ENCODE measurements at regions not wholly inside any gene's neighbourhood (a gene's known extent, or its start where the extent isn't known, plus 50 kb on each side); places are given as distances from the start of the nearest gene placed in this dataset.

DNA sequence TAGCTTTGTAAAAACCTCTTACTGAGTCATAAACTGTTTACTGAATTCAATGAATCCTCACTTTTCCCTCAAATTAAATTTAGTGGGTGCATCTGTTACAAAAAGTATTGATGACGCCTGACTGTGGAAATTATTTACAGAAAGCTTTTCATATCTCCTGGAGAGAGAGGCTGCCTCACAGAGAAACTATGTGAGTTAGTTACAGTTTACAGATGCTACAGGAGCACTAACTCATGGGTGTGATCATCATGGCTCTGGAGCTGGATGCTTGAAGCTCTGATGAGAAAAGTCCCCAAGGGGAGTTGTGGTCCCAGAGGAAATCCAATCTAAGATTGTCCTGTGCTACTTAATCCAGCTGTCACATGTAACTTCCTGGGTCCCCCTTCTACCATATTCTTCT is 590.8 kb downstream of the LMO7 start:
- no peaks in the 10 kb centered on the region for H3K27me3 ChIP-seq (replicated peaks; ENCODE audit: insufficient read depth, low read depth, low read length, poor library complexity)
- TF ChIP-seq, protein P1, sequence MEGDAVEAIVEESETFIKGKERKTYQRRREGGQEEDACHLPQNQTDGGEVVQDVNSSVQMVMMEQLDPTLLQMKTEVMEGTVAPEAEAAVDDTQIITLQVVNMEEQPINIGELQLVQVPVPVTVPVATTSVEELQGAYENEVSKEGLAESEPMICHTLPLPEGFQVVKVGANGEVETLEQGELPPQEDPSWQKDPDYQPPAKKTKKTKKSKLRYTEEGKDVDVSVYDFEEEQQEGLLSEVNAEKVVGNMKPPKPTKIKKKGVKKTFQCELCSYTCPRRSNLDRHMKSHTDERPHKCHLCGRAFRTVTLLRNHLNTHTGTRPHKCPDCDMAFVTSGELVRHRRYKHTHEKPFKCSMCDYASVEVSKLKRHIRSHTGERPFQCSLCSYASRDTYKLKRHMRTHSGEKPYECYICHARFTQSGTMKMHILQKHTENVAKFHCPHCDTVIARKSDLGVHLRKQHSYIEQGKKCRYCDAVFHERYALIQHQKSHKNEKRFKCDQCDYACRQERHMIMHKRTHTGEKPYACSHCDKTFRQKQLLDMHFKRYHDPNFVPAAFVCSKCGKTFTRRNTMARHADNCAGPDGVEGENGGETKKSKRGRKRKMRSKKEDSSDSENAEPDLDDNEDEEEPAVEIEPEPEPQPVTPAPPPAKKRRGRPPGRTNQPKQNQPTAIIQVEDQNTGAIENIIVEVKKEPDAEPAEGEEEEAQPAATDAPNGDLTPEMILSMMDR (conservative IDR thresholded peaks at IDR 0.05; ENCODE audit: low read depth, low read length): no peak
- TF ChIP-seq EZH2 (IDR thresholded peaks at IDR 0.05; ENCODE audit: borderline replicate concordance, low read depth, low read length, poor library complexity, severe bottlenecking): no peak
- no peaks in the 10 kb centered on the region for H3K9me3 ChIP-seq (ENCODE audit: low read depth, low read length, poor library complexity, severe bottlenecking)
- no peak for DNase-seq (ENCODE audit: low spot score)
- H3K27ac ChIP-seq (ENCODE audit: low read depth, low read length, poor library complexity, severe bottlenecking): no peak overlapping the region
- CTCF ChIA-PET: no interaction called here
- BruUV-seq (replicated peaks): no TSS peak
- no peaks in the 10 kb centered on the region for H3K36me3 ChIP-seq (ENCODE audit: insufficient read depth, low read length, poor library complexity, severe bottlenecking)
- POLR2A ChIA-PET (ENCODE audit: low non-redundant PET): no interaction called here
- no peaks in the 10 kb centered on the region for H3K4me1 ChIP-seq (ENCODE audit: insufficient read depth, low read length, poor library complexity, severe bottlenecking)
- intact Hi-C loops (cut with micrococcal nuclease; ENCODE audit: unreplicated experiment): no loop called here
- no peak overlapping the region for H3K4me3 ChIP-seq (ENCODE audit: low read depth, low read length, poor library complexity, severe bottlenecking)

DNA sequence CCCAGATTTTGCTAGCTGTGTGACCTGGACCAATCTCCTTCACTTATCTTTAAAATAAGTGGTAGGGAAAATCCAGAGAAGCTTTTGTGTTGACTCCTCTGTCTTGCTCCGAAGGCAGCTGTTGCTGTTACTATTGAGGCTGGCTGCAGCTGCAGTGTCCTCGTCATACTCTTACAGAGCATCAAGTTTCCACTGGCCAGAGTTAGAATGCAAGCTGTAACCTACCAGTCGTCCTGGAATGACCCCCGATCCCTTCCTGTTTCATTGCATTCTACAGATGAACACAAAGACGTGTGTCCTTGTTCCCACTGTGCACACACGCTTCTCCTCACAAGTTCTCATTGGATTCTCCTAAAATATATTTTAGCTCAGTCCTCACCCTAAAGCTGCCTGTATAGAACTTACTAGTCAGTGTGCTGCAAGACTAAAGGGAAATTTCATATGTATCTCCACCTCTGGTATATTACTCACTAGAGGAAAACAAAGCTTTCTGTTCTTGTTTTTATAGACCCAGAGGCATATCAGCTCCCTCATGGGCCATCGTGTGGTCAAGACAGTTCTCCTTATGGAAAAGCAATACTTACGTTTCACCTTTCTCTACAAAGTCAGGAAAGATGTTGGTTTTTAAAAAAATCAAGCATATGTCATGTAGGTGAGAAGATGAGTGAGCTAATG is 589.8 kb downstream of the LMO7 start:
- POLR2A ChIA-PET (ENCODE audit: low non-redundant PET): interaction anchor here (0.6 kb wide), 1 partner anchor 191 kb away, joined by 3 read pairs; no protein-coding TSS in a partner anchor
- no peak overlapping the region for H3K4me3 ChIP-seq (ENCODE audit: low read depth, low read length, poor library complexity, severe bottlenecking)
- H3K27ac ChIP-seq (ENCODE audit: low read depth, low read length, poor library complexity, severe bottlenecking): no peak overlapping the region
- intact Hi-C loops (cut with micrococcal nuclease; ENCODE audit: unreplicated experiment): no loop called here
- CTCF ChIA-PET: no interaction called here
- no peaks in the 10 kb centered on the region for H3K9me3 ChIP-seq (ENCODE audit: low read depth, low read length, poor library complexity, severe bottlenecking)
- H3K36me3 ChIP-seq (ENCODE audit: insufficient read depth, low read length, poor library complexity, severe bottlenecking): no peaks in the 10 kb centered on the region
- no peak for TF ChIP-seq EZH2 (IDR thresholded peaks at IDR 0.05; ENCODE audit: borderline replicate concordance, low read depth, low read length, poor library complexity, severe bottlenecking)
- TF ChIP-seq, protein P1 (conservative IDR thresholded peaks at IDR 0.05; ENCODE audit: low read depth, low read length): no peak
- DNase-seq (ENCODE audit: low spot score): no peak
- BruUV-seq (replicated peaks): no TSS peak
- H3K4me1 ChIP-seq (ENCODE audit: insufficient read depth, low read length, poor library complexity, severe bottlenecking): no peaks in the 10 kb centered on the region
- no peaks in the 10 kb centered on the region for H3K27me3 ChIP-seq (replicated peaks; ENCODE audit: insufficient read depth, low read depth, low read length, poor library complexity)

DNA sequence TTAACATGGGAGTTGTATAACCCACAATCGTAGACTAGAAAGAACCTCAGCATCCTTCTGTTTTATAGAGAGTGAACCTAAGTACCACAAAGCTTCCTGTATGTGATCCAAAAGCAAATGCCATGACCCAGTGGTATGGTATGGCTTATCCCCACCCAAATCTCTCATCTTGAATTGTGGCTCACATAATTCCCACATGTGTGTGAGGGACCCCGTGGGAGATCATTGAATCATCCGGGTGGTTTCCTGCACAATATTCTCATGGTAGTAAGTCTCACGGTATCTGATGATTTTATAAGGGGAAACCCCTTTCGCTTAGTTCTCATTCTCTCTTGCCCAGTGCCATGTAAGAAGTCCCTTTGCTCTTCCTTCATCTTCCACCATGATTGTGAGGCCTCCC is 587.9 kb downstream of the LMO7 start:
- Histone ChIP-seq H3K4me1 (ENCODE audit: insufficient read depth, low read length, poor library complexity, severe bottlenecking) (no peaks in the 10 kb centered on the region), H3K27me3 (replicated peaks; ENCODE audit: insufficient read depth, low read depth, low read length, poor library complexity) (no peaks in the 10 kb centered on the region), H3K36me3 (ENCODE audit: insufficient read depth, low read length, poor library complexity, severe bottlenecking) (no peaks in the 10 kb centered on the region), H3K9me3 (ENCODE audit: low read depth, low read length, poor library complexity, severe bottlenecking) (no peaks in the 10 kb centered on the region), H3K4me3 (ENCODE audit: low read depth, low read length, poor library complexity, severe bottlenecking) (no peak overlapping the region), H3K27ac (ENCODE audit: low read depth, low read length, poor library complexity, severe bottlenecking) (no peak overlapping the region)
- TF ChIP-seq EZH2 (IDR thresholded peaks at IDR 0.05; ENCODE audit: borderline replicate concordance, low read depth, low read length, poor library complexity, severe bottlenecking): no peak
- TF ChIP-seq, protein P1 (conservative IDR thresholded peaks at IDR 0.05; ENCODE audit: low read depth, low read length): no peak
- CTCF ChIA-PET: no interaction called here
- no TSS peak for BruUV-seq (replicated peaks)
- POLR2A ChIA-PET (ENCODE audit: low non-redundant PET): no interaction called here
- intact Hi-C loops (cut with micrococcal nuclease; ENCODE audit: unreplicated experiment): no loop called here
- no peak for DNase-seq (ENCODE audit: low spot score)

Data from A673 (cell line).